Panc1 (cell line): ENCODE measurements at regions not wholly inside any gene's neighbourhood (a gene's known extent, or its start where the extent isn't known, plus 50 kb on each side); places are given as distances from the start of the nearest gene placed in this dataset.
A peak's percentile ranks its signal among the peaks of the same experiment; 100 is the strongest.

ENCODE experiments used
- ATAC-seq: fragments of 200-7000 bp; cut with Tn5 transposase; 2 replicates; pipeline ENCODE4 v1.9.1; 2020; ENCODE audit warnings: mild to moderate bottlenecking, moderate library complexity
- BruUV-seq: library from RNA; stranded (reverse); fragments of 400-500 nt; replicated peaks from 2 replicates; lab custom pipeline; 2021; lab: Mats Ljungman, UMichigan
- CTCF ChIA-PET: fragments of 300-600 bp; sonication (Branson Sonifier 250); formaldehyde crosslinking; loops from one replicate; lab custom pipeline; 2022; ENCODE audit warnings: antibody characterized with exemption; lab: Charles Lee
- POLR2A ChIA-PET: fragments of 300-600 bp; sonication (Branson Sonifier 250); formaldehyde crosslinking; loops from one replicate; lab custom pipeline; 2022; ENCODE audit warnings: antibody characterized with exemption; lab: Charles Lee
- DNase-seq: peaks from one replicate; pipeline ENCODE4 v3.0.0-alpha.2; 2010; ENCODE audit warnings: low read depth, low spot score
- H3K27ac ChIP-seq: 2 replicates; pipeline ENCODE4 v1.5.1; 2011; ENCODE audit warnings: mild to moderate bottlenecking, low read length, inconsistent platforms
- H3K27me3 ChIP-seq: fragments of 200-500 bp; sonication (Bioruptor generic); 2 replicates; pipeline ENCODE4 v1.6.0; 2014; ENCODE audit warnings: low read length, inconsistent platforms; ENCODE audit not compliant: control insufficient read depth, insufficient read depth
- H3K36me3 ChIP-seq: fragments of 200-500 bp; sonication (Bioruptor generic); 2 replicates; pipeline ENCODE4 v1.5.1; 2014; ENCODE audit warnings: inconsistent platforms, mild to moderate bottlenecking, low read length, moderate library complexity; ENCODE audit not compliant: control insufficient read depth, insufficient read depth
- H3K4me1 ChIP-seq: 2 replicates; pipeline ENCODE4 v1.5.1; 2011; ENCODE audit warnings: inconsistent platforms, mild to moderate bottlenecking, low read length, moderate library complexity; ENCODE audit not compliant: control insufficient read depth, insufficient read depth
- H3K4me3 ChIP-seq, 2 experiments: 2 replicates each; pipeline ENCODE4 v1.5.1; 2011 to 2012; ENCODE audit warnings: low read depth in 2 of 2, low read length in 2 of 2, mild to moderate bottlenecking in 2 of 2, inconsistent platforms in 1 of 2, moderate library complexity in 1 of 2
- H3K9me3 ChIP-seq: fragments of 200-500 bp; sonication (Bioruptor generic); 2 replicates; pipeline ENCODE4 v1.5.1; 2014; ENCODE audit warnings: low read depth, mild to moderate bottlenecking, inconsistent platforms, low read length, moderate library complexity; ENCODE audit not compliant: control insufficient read depth, insufficient read depth
- CTCF ChIP-seq: fragments of 450-650 bp; IDR thresholded peaks from 2 replicates; pipeline ENCODE4 v1.5.1; 2017; ENCODE audit warnings: mild to moderate bottlenecking
- POLR2AphosphoS5 ChIP-seq: IDR thresholded peaks from 2 replicates; pipeline ENCODE4 v1.6.1; 2012; ENCODE audit warnings: mild to moderate bottlenecking, low read depth, low read length, moderate library complexity
- REST ChIP-seq, 2 experiments: IDR thresholded peaks; 2 replicates each; pipeline ENCODE4 v1.6.1; 2011 to 2012; ENCODE audit warnings: low read depth in 2 of 2, control low read depth in 1 of 2, low read length in 1 of 2, mild to moderate bottlenecking in 1 of 2, moderate library complexity in 1 of 2; ENCODE audit not compliant: insufficient read depth in 1 of 2
- SIN3A ChIP-seq: IDR thresholded peaks from 2 replicates; pipeline ENCODE4 v1.6.1; 2012; ENCODE audit warnings: low read depth, mild to moderate bottlenecking, low read length, moderate library complexity, borderline replicate concordance; ENCODE audit not compliant: insufficient read depth
- TCF7L2 ChIP-seq: IDR thresholded peaks from 2 replicates; pipeline ENCODE4 v1.6.1; 2011; ENCODE audit warnings: mild to moderate bottlenecking, low read depth, low read length, inconsistent platforms
- in situ Hi-C: cut with HindIII; loops from 2 replicates; pipeline ENCODE4 v1.10.0; 2016; ENCODE audit warnings: low sequenced_read_pairs, low pct_unique_long_range_greater_than_20kb
- intact Hi-C: fragments of 100-400 bp; cut with micrococcal nuclease; formaldehyde crosslinking; loops from one replicate; pipeline ENCODE4 v1.10.0; 2022; ENCODE audit not compliant: unreplicated experiment

- no peaks in the 10 kb centered on the region for H3K27me3 ChIP-seq
- ChIA-PET POLR2A (no interaction called here), CTCF (no interaction called here)
- no peak for ATAC-seq
- intact Hi-C loops: no loop called here
- peak overlapping the region; percentile 40 for H3K27ac ChIP-seq
- H3K4me1 ChIP-seq: no peaks in the 10 kb centered on the region
- H3K36me3 ChIP-seq: no peaks in the 10 kb centered on the region
- BruUV-seq: no TSS peak
- no peaks in the 10 kb centered on the region for H3K9me3 ChIP-seq
- peak overlapping the region; percentile 34 to 56 for H3K4me3 ChIP-seq
- no peak for TF ChIP-seq CTCF
- no peak for TF ChIP-seq TCF7L2
- TF ChIP-seq SIN3A: no peak
- TF ChIP-seq POLR2AphosphoS5: no peak
- TF ChIP-seq REST (IDR thresholded peaks at IDR 0.05; ENCODE audit: insufficient read depth in 1 of 2, low read depth in 2 of 2, low read length in 1 of 2): no peak
- in situ Hi-C loops: no loop called here
- no peak for DNase-seq
These were observed 2117.6 kb downstream of the MAT2B start for GRCh38 chr5:165622864-165623536.

- no peak for DNase-seq
- in situ Hi-C loops (no loop called here), intact Hi-C loops (no loop called here)
- TF ChIP-seq REST (IDR thresholded peaks at IDR 0.05; ENCODE audit: insufficient read depth in 1 of 2, low read depth in 2 of 2, low read length in 1 of 2): no peak
- TF ChIP-seq TCF7L2: no peak
- no peak for TF ChIP-seq POLR2AphosphoS5
- no peak for TF ChIP-seq CTCF
- no peak overlapping the region for H3K27ac ChIP-seq
- ATAC-seq: no peak
- ChIA-PET CTCF (no interaction called here), POLR2A (no interaction called here)
- H3K4me3 ChIP-seq: no peak overlapping the region
- H3K27me3 ChIP-seq: no peaks in the 10 kb centered on the region
- no TSS peak for BruUV-seq
- H3K36me3 ChIP-seq: no peaks in the 10 kb centered on the region
- H3K9me3 ChIP-seq: no peaks in the 10 kb centered on the region
- no peaks in the 10 kb centered on the region for H3K4me1 ChIP-seq
These were observed 2118.9 kb downstream of the MAT2B start for GRCh38 chr5:165624166-165624946.
